ENCODE measurements at regions not wholly inside any gene's neighbourhood (a gene's known extent, or its start where the extent isn't known, plus 50 kb on each side); places are given as distances from the start of the nearest gene placed in this dataset.

GRCh38 chr11:92808022-92808421 is 161.4 kb upstream of the MTNR1B start:
- TF ChIP-seq, protein P1, sequence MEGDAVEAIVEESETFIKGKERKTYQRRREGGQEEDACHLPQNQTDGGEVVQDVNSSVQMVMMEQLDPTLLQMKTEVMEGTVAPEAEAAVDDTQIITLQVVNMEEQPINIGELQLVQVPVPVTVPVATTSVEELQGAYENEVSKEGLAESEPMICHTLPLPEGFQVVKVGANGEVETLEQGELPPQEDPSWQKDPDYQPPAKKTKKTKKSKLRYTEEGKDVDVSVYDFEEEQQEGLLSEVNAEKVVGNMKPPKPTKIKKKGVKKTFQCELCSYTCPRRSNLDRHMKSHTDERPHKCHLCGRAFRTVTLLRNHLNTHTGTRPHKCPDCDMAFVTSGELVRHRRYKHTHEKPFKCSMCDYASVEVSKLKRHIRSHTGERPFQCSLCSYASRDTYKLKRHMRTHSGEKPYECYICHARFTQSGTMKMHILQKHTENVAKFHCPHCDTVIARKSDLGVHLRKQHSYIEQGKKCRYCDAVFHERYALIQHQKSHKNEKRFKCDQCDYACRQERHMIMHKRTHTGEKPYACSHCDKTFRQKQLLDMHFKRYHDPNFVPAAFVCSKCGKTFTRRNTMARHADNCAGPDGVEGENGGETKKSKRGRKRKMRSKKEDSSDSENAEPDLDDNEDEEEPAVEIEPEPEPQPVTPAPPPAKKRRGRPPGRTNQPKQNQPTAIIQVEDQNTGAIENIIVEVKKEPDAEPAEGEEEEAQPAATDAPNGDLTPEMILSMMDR (CRISPR knock-in tag; IDR thresholded peaks at IDR 0.05) = no peak
- no peak for TF ChIP-seq MTA3 (CRISPR knock-in tag; IDR thresholded peaks at IDR 0.05)
- TF ChIP-seq MTA1 (CRISPR knock-in tag; IDR thresholded peaks at IDR 0.05; ENCODE audit: borderline replicate concordance) = no peak
- no peak for TF ChIP-seq YY1 (IDR thresholded peaks at IDR 0.05; ENCODE audit: insufficient read depth, insufficient replicate concordance, low read depth, low read length)
- TF ChIP-seq SIN3A (IDR thresholded peaks at IDR 0.05; ENCODE audit: borderline replicate concordance, low read depth, low read length) = no peak
